Parathyroid adenoma (tissue), 2 donors: ENCODE measurements at regions not wholly inside any gene's neighbourhood (a gene's known extent, or its start where the extent isn't known, plus 50 kb on each side); places are given as distances from the start of the nearest gene placed in this dataset.

ENCODE experiments used
- H2AFZ ChIP-seq: fragments of 300-600 bp; sonication (generic); one replicate; pipeline ENCODE4 v1.7.0; 2017; ENCODE audit warnings: antibody characterized with exemption, mild to moderate bottlenecking
- H3K27ac ChIP-seq: fragments of 300-600 bp; sonication (generic); one replicate; pipeline ENCODE4 v1.7.0; 2017
- H3K27me3 ChIP-seq: fragments of 300-600 bp; sonication (generic); one replicate; pipeline ENCODE4 v1.7.0; 2017; ENCODE audit warnings: low read length; ENCODE audit not compliant: control insufficient read depth, insufficient read depth
- H3K36me3 ChIP-seq: fragments of 300-600 bp; sonication (generic); one replicate; pipeline ENCODE4 v1.7.0; 2017; ENCODE audit warnings: low read length; ENCODE audit not compliant: control insufficient read depth, insufficient read depth
- H3K4me1 ChIP-seq: fragments of 300-600 bp; sonication (generic); one replicate; pipeline ENCODE4 v1.7.0; 2017; ENCODE audit warnings: control low read depth
- H3K4me2 ChIP-seq: fragments of 300-600 bp; sonication (generic); one replicate; pipeline ENCODE4 v1.7.0; 2017; ENCODE audit warnings: low read length
- H3K4me3 ChIP-seq: fragments of 300-600 bp; sonication (generic); one replicate; pipeline ENCODE4 v1.7.0; 2017; ENCODE audit warnings: low read depth, low read length
- H3K79me2 ChIP-seq: fragments of 300-600 bp; sonication (generic); one replicate; pipeline ENCODE4 v1.7.0; 2017; ENCODE audit warnings: control low read depth
- H3K9ac ChIP-seq: fragments of 300-600 bp; sonication (generic); one replicate; pipeline ENCODE4 v1.7.0; 2017; ENCODE audit warnings: mild to moderate bottlenecking
- H3K9me3 ChIP-seq: fragments of 300-600 bp; sonication (generic); one replicate; pipeline ENCODE4 v1.7.0; 2017; ENCODE audit warnings: low read length; ENCODE audit not compliant: control insufficient read depth
- TF ChIP-seq, protein P1 (sequence below): fragments of 300-600 bp; sonication (generic); IDR thresholded peaks from one replicate; pipeline ENCODE4 v1.7.0; 2017; ENCODE audit warnings: antibody characterized with exemption, mild to moderate bottlenecking
- donor health status: primary hyperparathyroidism.

DNA sequence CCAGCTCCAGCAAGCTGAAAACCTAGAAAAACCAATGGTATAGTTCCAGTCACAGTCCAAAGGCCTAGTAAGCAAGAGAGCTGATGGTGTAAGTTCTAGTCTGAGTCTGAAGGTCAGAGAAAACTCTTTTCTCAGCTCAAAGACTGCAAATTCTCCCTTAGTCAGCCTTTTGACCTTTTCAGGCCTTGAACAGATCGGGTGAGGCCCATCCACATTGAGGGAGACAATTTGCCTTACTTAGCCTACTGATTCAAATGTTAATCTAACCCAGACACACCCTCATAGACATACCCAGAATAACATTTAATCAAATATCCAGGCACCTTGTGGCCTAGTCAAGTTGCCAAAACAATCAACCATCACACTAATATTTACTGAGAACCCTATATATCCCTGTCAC is 110.8 kb upstream of the KCNJ3 start:
- H3K4me1 ChIP-seq: no peaks in the 10 kb centered on the region
- H3K9ac ChIP-seq: no peak overlapping the region
- H3K27ac ChIP-seq: no peak overlapping the region
- H3K9me3 ChIP-seq: no peaks in the 10 kb centered on the region
- no peaks in the 10 kb centered on the region for H3K79me2 ChIP-seq
- no peak overlapping the region for H3K4me3 ChIP-seq
- no peak overlapping the region for H3K4me2 ChIP-seq
- no peaks in the 10 kb centered on the region for H3K27me3 ChIP-seq
- TF ChIP-seq, protein P1, sequence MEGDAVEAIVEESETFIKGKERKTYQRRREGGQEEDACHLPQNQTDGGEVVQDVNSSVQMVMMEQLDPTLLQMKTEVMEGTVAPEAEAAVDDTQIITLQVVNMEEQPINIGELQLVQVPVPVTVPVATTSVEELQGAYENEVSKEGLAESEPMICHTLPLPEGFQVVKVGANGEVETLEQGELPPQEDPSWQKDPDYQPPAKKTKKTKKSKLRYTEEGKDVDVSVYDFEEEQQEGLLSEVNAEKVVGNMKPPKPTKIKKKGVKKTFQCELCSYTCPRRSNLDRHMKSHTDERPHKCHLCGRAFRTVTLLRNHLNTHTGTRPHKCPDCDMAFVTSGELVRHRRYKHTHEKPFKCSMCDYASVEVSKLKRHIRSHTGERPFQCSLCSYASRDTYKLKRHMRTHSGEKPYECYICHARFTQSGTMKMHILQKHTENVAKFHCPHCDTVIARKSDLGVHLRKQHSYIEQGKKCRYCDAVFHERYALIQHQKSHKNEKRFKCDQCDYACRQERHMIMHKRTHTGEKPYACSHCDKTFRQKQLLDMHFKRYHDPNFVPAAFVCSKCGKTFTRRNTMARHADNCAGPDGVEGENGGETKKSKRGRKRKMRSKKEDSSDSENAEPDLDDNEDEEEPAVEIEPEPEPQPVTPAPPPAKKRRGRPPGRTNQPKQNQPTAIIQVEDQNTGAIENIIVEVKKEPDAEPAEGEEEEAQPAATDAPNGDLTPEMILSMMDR: no peak
- no peaks in the 10 kb centered on the region for H3K36me3 ChIP-seq
- no peak overlapping the region for H2AFZ ChIP-seq

DNA sequence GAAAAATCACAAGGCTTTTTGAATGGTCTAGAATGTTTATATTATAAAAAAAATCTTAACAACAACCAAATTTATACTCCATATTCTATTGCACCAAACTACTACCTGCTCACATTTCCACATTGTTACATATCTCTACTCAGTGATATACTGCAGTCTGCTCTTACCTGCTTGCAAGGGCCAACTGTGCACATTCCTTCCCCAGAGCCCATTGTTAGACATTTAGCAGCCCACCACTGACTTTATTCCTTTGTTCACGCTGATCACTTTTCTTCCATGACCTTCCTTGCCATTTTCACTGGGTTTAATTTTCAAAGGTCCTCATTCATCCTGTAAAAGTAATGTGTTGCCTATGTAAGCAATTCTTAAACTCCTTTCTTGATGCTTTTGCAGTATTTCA is 109.7 kb upstream of the KCNJ3 start:
- Histone ChIP-seq H3K4me1 (no peaks in the 10 kb centered on the region), H3K36me3 (no peaks in the 10 kb centered on the region), H3K9me3 (no peaks in the 10 kb centered on the region), H3K4me2 (no peak overlapping the region), H2AFZ (no peak overlapping the region), H3K27ac (no peak overlapping the region), H3K9ac (no peak overlapping the region), H3K79me2 (no peaks in the 10 kb centered on the region), H3K4me3 (no peak overlapping the region), H3K27me3 (no peaks in the 10 kb centered on the region)
- TF ChIP-seq, protein P1: no peak

DNA sequence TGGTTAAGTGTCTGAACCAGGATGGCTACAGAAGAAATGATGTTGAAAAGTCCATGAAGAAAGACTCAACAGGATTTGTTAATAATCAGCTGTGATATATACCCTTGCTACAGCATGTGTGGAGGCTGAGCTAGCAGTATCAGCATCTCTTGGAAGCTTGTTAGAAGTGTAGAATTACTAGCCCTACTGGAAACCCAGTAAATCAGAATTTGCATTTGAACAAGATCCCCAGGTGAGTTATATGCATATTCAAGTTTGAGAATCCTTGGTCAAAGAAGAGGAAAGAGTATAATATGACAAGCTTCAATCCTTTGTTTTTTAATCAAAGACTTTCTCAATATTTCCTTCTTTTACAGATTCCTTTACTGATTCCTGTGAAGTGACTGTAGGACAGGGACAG is 109.0 kb upstream of the KCNJ3 start:
- H3K27me3 ChIP-seq: no peaks in the 10 kb centered on the region
- H3K9ac ChIP-seq: no peak overlapping the region
- H3K4me3 ChIP-seq: no peak overlapping the region
- no peaks in the 10 kb centered on the region for H3K4me1 ChIP-seq
- no peaks in the 10 kb centered on the region for H3K79me2 ChIP-seq
- no peaks in the 10 kb centered on the region for H3K36me3 ChIP-seq
- no peak overlapping the region for H2AFZ ChIP-seq
- H3K27ac ChIP-seq: no peak overlapping the region
- H3K4me2 ChIP-seq: no peak overlapping the region
- TF ChIP-seq, protein P1: no peak
- no peaks in the 10 kb centered on the region for H3K9me3 ChIP-seq

DNA sequence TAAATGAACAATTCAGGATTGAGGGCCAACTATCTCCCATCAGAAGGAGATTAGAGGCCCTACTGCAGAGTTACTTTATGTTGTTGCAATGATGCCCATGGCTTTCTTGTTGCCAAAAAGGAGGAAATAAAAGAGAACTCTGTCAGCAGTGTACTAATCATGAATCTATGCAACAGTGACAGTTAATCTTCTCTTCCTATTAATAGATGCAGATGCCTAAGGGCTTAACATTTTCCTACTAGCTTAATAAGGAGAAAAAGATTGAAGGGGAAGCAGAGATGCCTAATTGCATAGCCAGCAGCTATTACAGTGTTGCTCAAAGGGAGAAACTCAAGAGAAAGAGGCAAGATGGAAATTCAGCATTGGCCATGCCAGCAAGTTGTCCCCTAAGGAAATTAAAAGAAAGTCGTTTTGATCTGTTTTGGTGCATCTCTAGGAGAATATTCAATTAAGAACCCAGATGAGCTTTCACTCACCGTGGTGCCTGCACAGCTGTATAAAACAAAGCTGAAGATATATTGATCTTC is 107.1 kb upstream of the KCNJ3 start:
- H3K4me3 ChIP-seq: no peak overlapping the region
- no peaks in the 10 kb centered on the region for H3K9me3 ChIP-seq
- no peaks in the 10 kb centered on the region for H3K27me3 ChIP-seq
- H3K27ac ChIP-seq: no peak overlapping the region
- no peaks in the 10 kb centered on the region for H3K4me1 ChIP-seq
- no peak overlapping the region for H3K4me2 ChIP-seq
- TF ChIP-seq, protein P1: no peak
- no peak overlapping the region for H3K9ac ChIP-seq
- no peak overlapping the region for H2AFZ ChIP-seq
- no peaks in the 10 kb centered on the region for H3K79me2 ChIP-seq
- H3K36me3 ChIP-seq: no peaks in the 10 kb centered on the region

DNA sequence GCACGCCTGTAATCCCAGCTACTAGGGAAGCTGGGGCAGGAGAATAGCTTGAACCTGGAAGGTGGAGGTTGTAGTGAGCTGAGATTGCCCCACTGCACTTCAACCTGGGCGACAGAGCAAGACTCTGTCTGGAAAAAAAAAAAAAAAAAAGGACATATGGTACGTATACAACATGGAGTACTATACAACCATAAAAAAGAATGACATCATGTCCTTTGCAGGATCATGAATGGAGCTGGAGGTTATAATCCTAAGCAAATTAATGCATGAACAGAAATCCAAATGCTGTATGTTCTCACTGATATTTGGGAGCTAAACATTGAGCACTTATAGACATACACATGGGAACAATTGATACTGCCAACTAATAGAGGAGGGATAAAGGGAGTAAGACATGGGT is 99.3 kb upstream of the KCNJ3 start:
- Histone ChIP-seq H2AFZ (no peak overlapping the region), H3K36me3 (no peaks in the 10 kb centered on the region), H3K9ac (no peak overlapping the region), H3K4me1 (no peaks in the 10 kb centered on the region), H3K27ac (no peak overlapping the region), H3K27me3 (no peaks in the 10 kb centered on the region), H3K4me2 (no peak overlapping the region), H3K79me2 (no peaks in the 10 kb centered on the region), H3K4me3 (no peak overlapping the region), H3K9me3 (no peaks in the 10 kb centered on the region)
- TF ChIP-seq, protein P1: no peak
